Thyroid gland (tissue), 4 donors: ENCODE measurements at regions not wholly inside any gene's neighbourhood (a gene's known extent, or its start where the extent isn't known, plus 50 kb on each side); places are given as distances from the start of the nearest gene placed in this dataset.

Experiments used
- CTCF ChIP-seq, 6 experiments: fragments of 200-600 bp in 3 of 6; fragments of 450-650 bp in 3 of 6; sonication (generic) in 3 of 6; IDR thresholded peaks; one replicate each; pipeline ENCODE4 v1.5.1; 2016 to 2019; ENCODE audit warnings: antibody characterized with exemption in 6 of 6, mild to moderate bottlenecking in 2 of 6, inconsistent platforms in 1 of 6, moderate library complexity in 1 of 6
- POLR2A ChIP-seq, 2 donors: fragments of 450-650 bp; IDR thresholded peaks; one replicate each; pipeline ENCODE4 v1.6.1; 2017; ENCODE audit warnings: antibody characterized with exemption in 2 of 2, mild to moderate bottlenecking in 2 of 2, moderate library complexity in 1 of 2

- TF ChIP-seq POLR2A (IDR thresholded peaks at IDR 0.05) = no peak
- TF ChIP-seq CTCF (IDR thresholded peaks at IDR 0.05) = no peak
Measured at GRCh38 chr10:65550761-65551160, 1375.1 kb upstream of the LRRTM3 start.
